ENCODE measurements at regions not wholly inside any gene's neighbourhood (a gene's known extent, or its start where the extent isn't known, plus 50 kb on each side); places are given as distances from the start of the nearest gene placed in this dataset.
A peak's percentile ranks its signal among the peaks of the same experiment; 100 is the strongest.

GRCh38 chr9:110047955-110048402, 160.0 kb downstream of the C9orf152 start:
- Histone ChIP-seq H3K27ac (ENCODE audit: insufficient read depth, low read depth, low read length) (peak overlapping the region; percentile 65), H3K4me2 (ENCODE audit: insufficient read depth, low read length) (peak overlapping the region; percentile 83), H3K27me3 (ENCODE audit: control insufficient read depth in 2 of 2, insufficient read depth in 2 of 2, low read length in 2 of 2) (no peaks in the 10 kb centered on the region), H3K4me1 (ENCODE audit: control insufficient read depth, extremely low read depth, insufficient read depth, low read length) (peaks cover 28% of the 10 kb centered on the region), H2AFZ (ENCODE audit: low read depth, low read length) (peak overlapping the region; percentile 97), H3K4me3 (replicated peaks in 1 of 3; ENCODE audit: insufficient read depth in 1 of 3, low read depth in 1 of 3, low read length in 3 of 3) (peak overlapping the region; percentile 62 to 100 (median 100)), H4K20me1 (replicated peaks; ENCODE audit: control insufficient read depth, extremely low read depth, insufficient read depth, low read length) (peaks cover 2% of the 10 kb centered on the region), H3K9ac (replicated peaks; ENCODE audit: extremely low read depth, insufficient read depth, low read length) (peak overlapping the region; percentile 84), H3K9me3 (replicated peaks; ENCODE audit: control insufficient read depth, insufficient read depth, low read length) (no peaks in the 10 kb centered on the region), H3K9me1 (replicated peaks; ENCODE audit: control insufficient read depth, extremely low read depth, insufficient read depth, low read length) (no peaks in the 10 kb centered on the region), H3K79me2 (ENCODE audit: control insufficient read depth, insufficient read depth, low read length) (peaks cover 47% of the 10 kb centered on the region), H3K36me3 (ENCODE audit: control insufficient read depth in 2 of 2, extremely low read depth in 1 of 2, insufficient read depth in 2 of 2, low read length in 2 of 2) (peaks cover 0 to 2% of the 10 kb centered on the region in 2 experiments)
- TF ChIP-seq EZH2 (IDR thresholded peaks at IDR 0.05; ENCODE audit: borderline replicate concordance, low read depth, low read length, severe bottlenecking) (no peak), FOS (IDR thresholded peaks at IDR 0.05; ENCODE audit: borderline replicate concordance, insufficient read depth, low read length) (no peak), CTCF (IDR thresholded peaks at IDR 0.05; ENCODE audit: extremely low read depth in 1 of 2, insufficient read depth in 1 of 2, low read depth in 1 of 2, low read length in 2 of 2) (no peak), GATA2 (IDR thresholded peaks at IDR 0.05; ENCODE audit: insufficient read depth, insufficient read length, low read depth, low read length) (no peak), JUN (IDR thresholded peaks at IDR 0.05; ENCODE audit: borderline replicate concordance, insufficient read depth, insufficient read length, low read depth) (no peak), POLR2A (IDR thresholded peaks at IDR 0.05; ENCODE audit: low read depth, low read length) (no peak), POLR2AphosphoS5 (IDR thresholded peaks at IDR 0.05; ENCODE audit: insufficient read depth, low read depth, low read length) (no peak), MAX (IDR thresholded peaks at IDR 0.05; ENCODE audit: insufficient read depth, insufficient read length) (no peak), MYC (IDR thresholded peaks at IDR 0.05; ENCODE audit: low read depth, low read length) (no peak)
- POLR2A ChIA-PET = interaction anchor here (0.7 to 2.8 kb wide), 5 partner anchors 16 to 140 kb away, joined by 3 to 13 read pairs (median 3); no protein-coding TSS in a partner anchor
- dilution Hi-C loops (cut with MboI; ENCODE audit: extremely low pct_ligation_motif_present, low sequenced_read_pairs) = no loop called here
- FAIRE-seq (peak; percentile 69), DNase-seq (ENCODE audit: low read depth, low spot score) (peak; percentile 51)
- BruUV-seq (replicated peaks) = TSS peak; percentile 19
- intact Hi-C loops (cut with micrococcal nuclease) = loop anchor here (1.0 kb wide), 5 partner anchors 8 to 136 kb away; no protein-coding TSS in a partner anchor
- CTCF ChIA-PET = interaction anchor here (1.0 to 3.5 kb wide), 5 partner anchors 16 to 144 kb away, joined by 4 to 24 read pairs (median 4); no protein-coding TSS in a partner anchor

Data from endothelial cell of umbilical vein (primary cell).